ENCODE measurements at regions not wholly inside any gene's neighbourhood (a gene's known extent, or its start where the extent isn't known, plus 50 kb on each side); places are given as distances from the start of the nearest gene placed in this dataset.

- TF ChIP-seq HDAC2 (IDR thresholded peaks at IDR 0.05; ENCODE audit: borderline replicate concordance in 1 of 2, low read depth in 2 of 2, low read length in 2 of 2) (no peak), POLR2A (IDR thresholded peaks at IDR 0.05; ENCODE audit: control extremely low read depth in 1 of 2, low read depth in 2 of 2, low read length in 2 of 2) (no peak), RAD21 (IDR thresholded peaks at IDR 0.05 in 1 of 2, conservative IDR thresholded peaks at IDR 0.05 in 1 of 2; ENCODE audit: low read depth in 2 of 2, low read length in 2 of 2) (no peak), CTCF (IDR thresholded peaks at IDR 0.05; ENCODE audit: control extremely low read depth in 1 of 3, insufficient read depth in 1 of 3, low read depth in 1 of 3, low read length in 3 of 3) (no peak), BACH1 (IDR thresholded peaks at IDR 0.05; ENCODE audit: low read length) (no peak), ZNF274 (IDR thresholded peaks at IDR 0.05; ENCODE audit: borderline replicate concordance, extremely low read depth, low read length) (no peak), ASH2L (IDR thresholded peaks at IDR 0.05; ENCODE audit: low read length) (no peak), CBX8 (IDR thresholded peaks at IDR 0.05; ENCODE audit: borderline replicate concordance, low read depth, low read length) (no peak), JUND (IDR thresholded peaks at IDR 0.05; ENCODE audit: low read length) (no peak), CEBPB (IDR thresholded peaks at IDR 0.05; ENCODE audit: low read depth, low read length) (no peak), POLR2AphosphoS5 (IDR thresholded peaks at IDR 0.05; ENCODE audit: low read depth, low read length) (no peak)
- TF ChIP-seq, protein P1, sequence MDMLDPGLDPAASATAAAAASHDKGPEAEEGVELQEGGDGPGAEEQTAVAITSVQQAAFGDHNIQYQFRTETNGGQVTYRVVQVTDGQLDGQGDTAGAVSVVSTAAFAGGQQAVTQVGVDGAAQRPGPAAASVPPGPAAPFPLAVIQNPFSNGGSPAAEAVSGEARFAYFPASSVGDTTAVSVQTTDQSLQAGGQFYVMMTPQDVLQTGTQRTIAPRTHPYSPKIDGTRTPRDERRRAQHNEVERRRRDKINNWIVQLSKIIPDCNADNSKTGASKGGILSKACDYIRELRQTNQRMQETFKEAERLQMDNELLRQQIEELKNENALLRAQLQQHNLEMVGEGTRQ (IDR thresholded peaks at IDR 0.05; ENCODE audit: low read length): no peak
- TF ChIP-seq, protein P2, sequence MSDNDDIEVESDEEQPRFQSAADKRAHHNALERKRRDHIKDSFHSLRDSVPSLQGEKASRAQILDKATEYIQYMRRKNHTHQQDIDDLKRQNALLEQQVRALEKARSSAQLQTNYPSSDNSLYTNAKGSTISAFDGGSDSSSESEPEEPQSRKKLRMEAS (IDR thresholded peaks at IDR 0.05): no peak
Observed at GRCh38 chr4:148914301-148914700, 472.1 kb upstream of the NR3C2 start.

Measured in H1 (cell line).